ENCODE measurements at regions not wholly inside any gene's neighbourhood (a gene's known extent, or its start where the extent isn't known, plus 50 kb on each side); places are given as distances from the start of the nearest gene placed in this dataset.

GRCh38 chr5:19193631-19194030, 794.4 kb downstream of the CDH18 start:
- FAIRE-seq: no peak

GRCh38 chr5:19196631-19197030, 791.4 kb downstream of the CDH18 start:
- no peak for FAIRE-seq
- TF ChIP-seq CTCF (IDR thresholded peaks at IDR 0.05): no peak
- no peaks in the 10 kb centered on the region for H3K36me3 ChIP-seq
- no peaks in the 10 kb centered on the region for H3K4me1 ChIP-seq
- no peak for ATAC-seq
- H3K4me3 ChIP-seq: no peak overlapping the region
- intact Hi-C loops (cut with DNase I): no loop called here
- H3K27me3 ChIP-seq: no peaks in the 10 kb centered on the region
- no peaks in the 10 kb centered on the region for H3K9me3 ChIP-seq
- no peak overlapping the region for H3K27ac ChIP-seq
- DNase-seq: no peak

More at GRCh38 chr5:19193631-19194030, 794.4 kb downstream of the CDH18 start:
- Histone ChIP-seq H3K27ac (no peak overlapping the region), H3K4me1 (no peaks in the 10 kb centered on the region), H3K27me3 (no peaks in the 10 kb centered on the region), H3K36me3 (no peaks in the 10 kb centered on the region), H3K4me3 (no peak overlapping the region), H3K9me3 (no peaks in the 10 kb centered on the region)
- intact Hi-C loops (cut with DNase I): no loop called here
- DNase-seq: no peak
- TF ChIP-seq CTCF (IDR thresholded peaks at IDR 0.05): no peak
- 91 to 94% methylated on average over 2 of the region's 2 CpGs for whole genome bisulfite sequencing, 2 donors
- ATAC-seq: no peak

GRCh38 chr5:19200251-19200650, 787.7 kb downstream of the CDH18 start:
- H3K4me1 ChIP-seq: no peaks in the 10 kb centered on the region
- no peaks in the 10 kb centered on the region for H3K36me3 ChIP-seq
- H3K4me3 ChIP-seq: no peak overlapping the region
- no peaks in the 10 kb centered on the region for H3K27me3 ChIP-seq
- DNase-seq: no peak
- TF ChIP-seq CTCF (IDR thresholded peaks at IDR 0.05): no peak
- no peak for ATAC-seq
- no peak for FAIRE-seq
- 88 to 90% methylated on average over 6 of the region's 6 CpGs for WGBS, 2 donors
- H3K27ac ChIP-seq: no peak overlapping the region
- no peaks in the 10 kb centered on the region for H3K9me3 ChIP-seq
- intact Hi-C loops (cut with DNase I): no loop called here

- FAIRE-seq: no peak
- no peak for DNase-seq
- Histone ChIP-seq H3K4me1 (no peaks in the 10 kb centered on the region), H3K27ac (no peak overlapping the region), H3K36me3 (no peaks in the 10 kb centered on the region), H3K9me3 (no peaks in the 10 kb centered on the region), H3K4me3 (no peak overlapping the region), H3K27me3 (no peaks in the 10 kb centered on the region)
- WGBS, 2 donors: 72 to 88% methylated on average over 4 of the region's 4 CpGs
- TF ChIP-seq CTCF (IDR thresholded peaks at IDR 0.05): no peak
- no peak for ATAC-seq
- intact Hi-C loops (cut with DNase I): no loop called here
These were observed 779.6 kb downstream of the CDH18 start for GRCh38 chr5:19208397-19208796.

GRCh38 chr5:19210886-19211285, 777.1 kb downstream of the CDH18 start:
- intact Hi-C loops (cut with DNase I): no loop called here
- Histone ChIP-seq H3K4me1 (no peaks in the 10 kb centered on the region), H3K9me3 (no peaks in the 10 kb centered on the region), H3K27ac (no peak overlapping the region), H3K27me3 (no peaks in the 10 kb centered on the region), H3K36me3 (no peaks in the 10 kb centered on the region), H3K4me3 (no peak overlapping the region)
- 76 to 80% methylated on average over 1 of the region's 1 CpG for WGBS, 2 donors
- ATAC-seq (no peak), DNase-seq (no peak), FAIRE-seq (no peak)
- no peak for TF ChIP-seq CTCF (IDR thresholded peaks at IDR 0.05)
